ENCODE measurements at regions not wholly inside any gene's neighbourhood (a gene's known extent, or its start where the extent isn't known, plus 50 kb on each side); places are given as distances from the start of the nearest gene placed in this dataset.
"Not testable (repeated sequence)": the region's sequence is repeated elsewhere in the genome, so short reads cannot be mapped to it uniquely, and the experiment has no call there.

DNA sequence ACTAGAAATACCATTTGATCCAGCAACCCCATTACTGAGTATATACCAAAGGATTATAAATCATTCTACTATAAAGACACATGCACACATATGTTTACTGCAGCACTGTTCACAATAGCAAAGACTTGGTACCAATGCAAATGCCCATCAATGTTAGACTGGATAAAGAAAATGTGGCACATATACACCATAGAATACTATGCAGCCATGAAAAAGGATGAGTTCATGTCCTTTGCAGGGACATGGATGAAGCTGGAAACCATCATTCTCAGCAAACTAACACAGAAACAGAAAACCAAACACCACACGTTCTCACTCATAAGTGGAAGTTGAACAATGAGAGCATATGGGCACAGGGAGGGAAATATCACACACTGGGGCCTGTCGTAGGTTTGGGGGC is 106.0 kb downstream of the SPATA18 start:
- DNase-seq (ENCODE audit: low spot score): not testable (repeated sequence)

DNA sequence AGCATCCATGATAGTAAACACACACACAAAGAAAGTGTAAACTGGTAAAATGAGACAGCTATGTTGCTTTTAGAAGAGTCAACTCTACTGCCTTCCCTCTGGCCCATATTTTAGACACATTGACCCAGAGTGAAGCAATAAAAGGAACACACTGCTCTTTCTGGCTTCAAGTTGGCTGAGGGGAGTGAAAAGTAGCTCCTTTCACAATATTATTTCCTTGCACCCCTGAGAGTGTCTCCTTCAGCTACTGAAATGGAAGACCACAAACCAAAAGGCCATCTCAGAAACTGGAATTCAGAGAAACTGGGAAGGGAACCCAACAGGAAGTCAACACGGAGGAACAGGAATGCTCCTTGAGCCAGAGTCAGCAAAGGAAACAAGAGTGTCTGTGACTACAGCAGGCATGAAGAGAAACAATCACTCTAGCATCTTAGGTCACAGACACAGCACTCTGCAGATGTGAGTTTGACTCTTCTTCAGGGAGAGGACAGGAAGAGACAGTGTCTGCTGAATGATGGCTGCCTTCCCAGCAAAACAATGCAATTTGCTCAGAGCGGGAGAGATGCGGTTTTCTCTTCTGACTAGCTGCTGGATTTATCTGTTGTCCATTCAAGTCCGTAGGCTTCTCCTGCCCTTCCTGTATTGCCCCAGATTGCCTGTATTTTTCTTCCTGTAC is 106.7 kb downstream of the SPATA18 start:
- no peak for DNase-seq (ENCODE audit: low spot score)

DNA sequence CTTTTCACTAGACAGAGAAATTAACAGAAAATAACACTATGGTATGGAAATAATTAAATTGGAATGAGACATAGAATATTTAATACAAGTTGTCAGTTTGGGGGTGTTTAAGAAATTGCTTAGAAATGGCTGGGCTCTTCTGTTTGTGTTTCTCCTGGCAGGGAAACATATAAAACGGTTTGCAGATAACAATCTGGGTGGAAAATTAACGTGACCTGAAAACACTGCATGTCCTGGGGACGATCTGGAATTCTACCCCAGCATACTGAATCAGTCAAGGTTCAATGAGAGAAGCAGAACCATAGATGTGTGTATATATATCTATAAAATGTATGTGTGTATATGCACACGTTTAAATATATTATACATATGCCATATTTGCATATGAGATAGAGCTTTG is 109.8 kb downstream of the SPATA18 start:
- no peak for DNase-seq (ENCODE audit: low spot score)

DNA sequence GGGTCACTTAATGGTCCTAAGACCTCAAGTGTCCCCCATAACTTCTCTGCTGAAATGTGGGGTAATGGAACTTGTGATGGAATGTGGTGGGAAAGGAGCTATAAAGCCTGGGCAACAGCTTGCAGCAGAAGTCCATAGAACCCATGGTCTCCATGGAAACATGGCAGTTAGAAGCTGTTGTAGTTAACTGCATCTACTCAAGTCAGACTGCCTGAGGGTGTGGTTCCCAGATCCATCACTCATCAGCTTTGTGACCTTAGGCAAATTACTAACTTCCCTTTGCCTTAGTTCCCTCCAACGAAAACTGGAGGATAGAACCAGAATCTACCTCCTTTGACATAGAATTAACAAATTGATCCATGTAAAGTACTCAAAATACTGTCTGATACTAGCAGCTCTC is 113.0 kb downstream of the SPATA18 start:
- DNase-seq (ENCODE audit: low spot score): no peak

DNA sequence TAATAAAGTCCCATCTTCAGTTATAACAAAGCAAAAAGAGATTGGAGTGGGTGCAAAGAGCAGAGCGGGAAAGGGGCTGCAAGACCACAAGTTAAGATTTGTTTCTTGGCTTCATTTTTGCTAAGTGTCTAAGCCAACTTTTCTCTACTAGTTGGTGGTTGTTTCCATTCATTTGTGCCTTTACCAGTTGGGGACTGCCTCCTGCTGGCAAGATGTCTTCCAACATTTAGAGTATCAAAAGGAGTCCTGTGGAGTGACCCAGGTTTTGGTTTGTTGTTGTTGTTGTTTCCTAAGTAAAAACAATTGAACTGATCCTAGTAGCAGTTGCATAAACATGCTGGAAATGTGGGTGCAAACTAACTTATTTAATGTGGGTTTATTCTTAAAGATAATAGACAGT is 121.1 kb downstream of the SPATA18 start:
- DNase-seq (ENCODE audit: low spot score): no peak

DNA sequence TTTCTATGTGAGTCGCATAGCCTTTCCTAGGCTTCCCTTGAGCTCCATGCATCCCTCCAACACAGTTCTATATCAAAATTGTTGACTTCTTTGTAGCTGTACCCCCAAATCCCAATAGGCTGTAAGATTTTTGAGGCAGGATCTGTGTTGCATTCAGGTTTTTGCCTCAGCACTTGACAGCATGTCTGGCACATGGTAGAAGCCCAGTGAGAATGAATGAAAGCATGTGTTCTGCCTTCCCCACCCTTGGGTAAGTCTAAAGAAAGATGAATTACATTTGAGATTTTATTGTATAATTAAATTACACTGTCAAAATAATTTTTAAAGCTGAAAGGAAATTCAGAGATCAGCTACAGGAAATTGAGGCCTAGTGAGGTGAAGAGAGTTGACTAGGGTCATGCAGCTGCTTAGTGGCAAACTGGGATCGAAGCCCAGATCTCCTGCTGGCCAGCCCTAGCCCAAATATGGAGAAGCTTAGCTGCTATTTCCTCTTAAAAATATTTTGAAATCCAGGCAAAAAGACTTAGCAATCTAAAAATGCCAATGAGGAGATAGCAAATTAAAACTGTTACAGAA is 122.5 kb downstream of the SPATA18 start:
- no peak for DNase-seq (ENCODE audit: low spot score)

DNA sequence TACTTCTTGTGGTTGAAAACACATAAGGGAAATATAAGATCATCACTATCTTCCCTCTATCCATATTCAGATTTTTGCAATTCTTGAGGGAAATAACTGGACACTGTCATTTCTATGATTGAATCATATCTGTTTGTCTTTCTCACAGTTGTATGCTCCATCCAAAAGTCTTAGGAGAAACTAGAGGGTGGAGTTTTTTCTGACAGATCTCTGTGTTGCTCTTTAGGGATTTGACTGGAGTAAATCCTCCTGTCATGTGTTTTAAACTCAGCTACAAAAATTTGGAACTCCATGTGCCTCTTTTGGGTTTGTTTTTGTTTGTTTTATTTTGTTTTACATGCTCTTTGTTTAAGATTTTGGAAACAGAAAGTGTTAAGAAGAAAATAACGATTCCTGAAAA is 136.5 kb downstream of the SPATA18 start:
- no peak for DNase-seq (ENCODE audit: low spot score)

DNA sequence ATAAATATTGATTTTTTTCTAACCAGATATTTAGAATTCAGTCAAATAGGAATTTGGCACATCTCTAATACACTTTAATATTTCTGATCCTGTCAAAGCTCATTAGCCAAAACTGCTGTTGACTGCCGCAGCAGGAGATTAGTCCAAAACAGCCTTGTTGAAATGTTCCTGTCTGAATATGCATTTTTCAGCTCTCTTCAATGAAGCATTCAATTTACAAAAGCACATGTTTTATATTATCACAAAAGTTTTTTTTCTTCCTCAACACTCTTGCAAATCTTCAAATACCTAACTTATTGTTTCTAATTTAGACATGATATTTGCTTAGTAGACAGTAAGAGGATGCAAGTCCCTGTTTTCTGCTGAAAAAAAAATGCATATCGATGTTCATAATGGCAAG is 140.9 kb downstream of the SPATA18 start:
- DNase-seq (ENCODE audit: low spot score): no peak

DNA sequence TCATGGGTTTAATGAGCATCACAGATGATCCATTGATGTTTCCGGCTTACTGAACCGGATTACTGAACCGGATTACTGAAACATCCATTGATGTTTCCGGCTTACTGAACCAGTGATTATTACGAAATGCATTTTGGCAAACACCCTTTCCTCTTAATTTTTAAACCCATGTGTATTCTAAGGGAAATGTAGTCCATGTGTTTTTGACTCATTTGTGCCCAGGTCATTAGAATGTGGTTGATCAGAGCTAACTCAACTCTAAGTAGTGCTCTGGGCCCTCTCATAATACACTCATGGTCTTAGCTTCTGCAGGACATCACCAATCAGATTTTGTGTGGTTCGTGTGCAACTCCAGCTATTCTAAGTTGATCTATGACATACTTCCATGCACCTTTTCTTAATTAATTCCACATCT is 141.6 kb downstream of the SPATA18 start:
- DNase-seq (ENCODE audit: low spot score): no peak

DNA sequence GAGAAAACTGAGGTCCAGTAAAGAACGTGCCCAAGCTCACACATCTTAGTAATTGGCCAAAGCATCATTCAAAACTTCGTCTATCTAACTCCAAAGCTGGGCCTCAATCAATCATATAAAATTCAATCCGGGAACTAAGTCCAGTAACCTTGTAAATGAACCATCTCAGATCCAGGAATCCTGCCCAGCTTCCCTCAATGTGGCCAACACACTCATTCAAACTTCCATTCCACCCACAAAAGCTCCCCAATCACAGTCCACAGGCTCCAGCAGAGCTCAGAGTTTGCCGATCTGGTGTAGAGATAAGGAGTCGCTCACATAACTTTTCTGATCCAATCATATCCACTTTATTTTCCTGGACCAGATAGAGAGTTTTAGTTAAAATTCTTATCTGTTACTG is 144.8 kb downstream of the SPATA18 start:
- no peak for DNase-seq (ENCODE audit: low spot score)

DNA sequence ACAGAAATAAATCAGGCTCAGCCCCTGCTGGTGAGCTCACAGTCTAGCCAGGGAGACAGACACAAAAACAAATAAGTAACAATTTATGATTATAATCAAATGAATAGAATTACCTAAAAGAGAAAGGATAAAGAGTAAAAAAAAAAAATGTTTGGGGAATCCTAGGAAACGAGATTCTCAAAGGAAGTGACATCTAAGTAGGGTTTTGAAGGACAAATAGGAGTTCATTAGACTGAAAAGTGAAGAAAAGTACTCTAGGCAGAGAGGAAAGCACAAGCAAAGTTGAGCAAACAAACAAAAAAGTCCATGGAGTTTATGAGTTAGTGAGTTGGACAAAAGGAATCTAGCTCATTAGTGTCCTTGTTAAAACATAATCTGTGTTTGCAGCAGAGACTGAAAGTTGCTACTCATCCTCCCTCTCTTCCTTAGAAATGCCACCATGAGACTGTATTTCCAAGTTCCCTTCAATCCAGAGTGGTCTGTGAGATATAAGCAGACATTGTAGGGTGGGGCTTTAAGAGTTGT is 145.6 kb downstream of the SPATA18 start:
- no peak for DNase-seq (ENCODE audit: low spot score)

DNA sequence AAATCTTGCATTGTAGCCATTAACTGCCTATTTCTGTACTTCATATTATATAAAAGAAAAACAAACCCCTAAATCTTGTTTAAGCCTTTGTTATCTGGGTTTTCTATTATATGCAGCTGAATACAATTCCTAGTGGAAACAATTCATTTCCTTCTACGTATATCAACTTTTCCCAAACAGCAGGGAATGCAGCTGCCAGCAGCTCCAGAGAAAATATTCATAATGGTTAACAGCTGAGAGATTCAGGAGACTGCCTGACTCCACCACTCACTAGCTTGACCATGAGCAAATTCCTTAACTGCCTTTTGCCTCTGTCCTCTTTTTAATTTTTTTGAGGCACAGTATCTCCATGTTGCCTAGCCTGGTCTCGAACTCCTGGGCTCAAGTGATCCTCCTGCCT is 146.2 kb downstream of the SPATA18 start:
- no peak for DNase-seq (ENCODE audit: low spot score)

DNA sequence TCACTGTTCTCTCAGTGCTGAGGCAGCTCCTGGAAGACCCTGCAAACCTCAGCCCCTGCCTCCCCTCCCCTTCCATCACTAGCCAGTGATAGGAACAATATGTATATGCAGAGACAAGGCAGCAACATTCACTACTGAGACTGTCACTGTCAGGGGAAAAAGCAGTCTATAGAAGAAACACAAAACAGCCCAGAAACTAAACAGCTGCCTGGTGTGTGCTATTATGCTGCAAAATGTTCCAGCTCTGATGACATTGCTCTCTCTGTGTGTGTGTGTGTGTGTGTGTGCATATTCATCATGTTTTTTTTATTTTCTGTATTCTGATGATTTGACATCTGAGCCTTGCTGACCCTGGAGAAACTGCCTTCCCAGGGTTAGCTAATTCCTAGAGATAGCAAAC is 147.2 kb downstream of the SPATA18 start:
- DNase-seq (ENCODE audit: low spot score): no peak

DNA sequence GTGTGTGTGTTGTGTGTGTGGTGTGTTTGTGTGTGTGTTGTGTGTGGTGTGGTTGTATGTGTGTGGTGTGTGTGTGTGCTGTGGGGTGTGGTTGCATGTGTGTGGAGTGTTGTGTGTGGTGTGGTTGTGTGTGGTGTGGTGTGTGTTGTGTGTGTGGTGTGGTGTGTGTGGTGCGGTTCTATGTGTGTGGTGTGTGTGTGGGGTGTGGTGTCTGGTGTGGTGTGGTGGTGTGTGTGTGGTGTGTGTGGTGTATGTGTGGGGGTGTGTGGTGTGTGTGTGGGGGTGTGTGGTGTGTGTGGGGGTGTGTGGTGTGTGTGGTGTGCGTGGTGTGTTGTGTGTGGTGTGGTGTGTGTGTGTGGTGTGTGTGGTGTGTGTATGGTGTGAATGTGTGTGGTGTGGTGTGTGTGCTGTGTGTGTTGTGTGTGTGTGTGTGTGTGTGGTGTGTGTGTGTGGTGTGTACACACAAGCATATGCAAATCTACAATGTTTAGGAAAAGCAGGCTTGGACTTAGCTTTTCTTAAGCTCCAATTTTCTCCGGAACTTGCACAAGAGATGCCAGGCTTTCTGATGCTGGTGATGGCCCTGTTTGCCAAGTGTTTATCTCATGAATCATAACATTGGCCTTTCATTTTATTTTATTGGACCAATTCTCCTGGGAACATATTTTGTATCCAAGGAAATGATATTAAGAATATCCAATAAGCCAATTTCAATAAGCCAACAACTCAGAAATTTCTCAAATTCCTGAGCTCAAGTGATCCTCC is 148.7 kb downstream of the SPATA18 start:
- peak; percentile 68 for DNase-seq (ENCODE audit: low spot score)

DNA sequence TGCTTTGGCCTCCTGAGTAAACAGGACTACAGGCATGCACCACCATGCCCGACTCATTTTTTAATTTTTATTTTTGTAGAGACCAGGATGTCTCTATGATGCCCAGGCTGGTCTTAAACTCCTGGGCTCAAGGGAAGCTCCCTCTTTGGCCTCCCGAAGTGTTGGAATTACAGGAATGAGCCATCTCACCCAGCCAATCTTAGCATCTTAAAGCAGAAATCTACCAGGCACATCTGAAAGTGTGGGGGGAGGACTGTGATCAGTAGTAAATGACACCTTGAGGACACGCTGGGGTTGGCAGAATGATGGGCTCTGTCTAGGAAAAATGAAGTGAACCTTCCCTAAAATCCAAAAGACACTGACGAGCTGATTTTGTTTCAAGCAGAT is 149.2 kb downstream of the SPATA18 start:
- no peak for DNase-seq (ENCODE audit: low spot score)

DNA sequence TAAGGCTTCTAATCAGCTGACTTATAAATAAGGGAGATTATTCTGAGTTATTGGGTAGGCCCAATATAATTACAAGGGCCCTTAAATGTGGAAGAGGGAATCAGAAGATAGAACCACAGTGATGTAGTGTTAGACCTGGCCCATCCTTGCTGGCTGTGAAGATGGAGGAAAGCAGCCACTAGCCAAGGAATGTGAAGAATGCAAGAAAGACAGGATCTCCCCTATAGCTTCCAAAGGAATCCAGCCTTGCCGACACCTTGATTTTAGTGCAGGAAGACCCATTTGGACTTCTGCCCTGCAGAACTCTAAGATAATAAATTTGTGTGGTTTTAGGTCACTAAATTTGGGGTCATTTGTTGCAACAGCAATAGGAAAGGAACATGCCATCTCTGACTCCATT is 150.6 kb downstream of the SPATA18 start:
- DNase-seq (ENCODE audit: low spot score): no peak

DNA sequence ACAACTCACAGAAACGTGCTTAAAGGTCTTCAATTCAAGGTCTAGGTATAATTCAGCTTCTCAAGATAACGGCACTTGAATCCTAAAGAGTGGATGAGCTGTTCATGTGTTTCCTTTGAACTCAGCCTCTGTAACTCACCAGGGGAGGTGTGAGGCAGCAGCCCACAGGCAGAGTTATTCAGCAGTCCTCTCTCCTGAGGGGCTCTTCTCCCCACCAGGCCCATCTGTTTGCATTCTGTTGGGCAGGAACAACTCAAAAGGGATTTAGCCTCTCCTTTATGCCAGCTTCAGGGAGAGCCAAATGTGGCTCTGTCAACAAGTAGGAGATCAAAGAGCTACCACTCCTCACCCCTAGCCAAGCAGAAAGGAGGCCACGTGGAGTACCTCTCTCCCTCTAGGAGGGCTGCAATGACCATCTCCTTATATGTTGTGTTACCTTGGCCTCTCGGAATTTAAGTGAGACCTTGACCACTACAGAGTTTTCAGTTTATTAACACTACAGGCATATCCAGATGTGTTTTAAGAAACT is 151.2 kb downstream of the SPATA18 start:
- no peak for DNase-seq (ENCODE audit: low spot score)

DNA sequence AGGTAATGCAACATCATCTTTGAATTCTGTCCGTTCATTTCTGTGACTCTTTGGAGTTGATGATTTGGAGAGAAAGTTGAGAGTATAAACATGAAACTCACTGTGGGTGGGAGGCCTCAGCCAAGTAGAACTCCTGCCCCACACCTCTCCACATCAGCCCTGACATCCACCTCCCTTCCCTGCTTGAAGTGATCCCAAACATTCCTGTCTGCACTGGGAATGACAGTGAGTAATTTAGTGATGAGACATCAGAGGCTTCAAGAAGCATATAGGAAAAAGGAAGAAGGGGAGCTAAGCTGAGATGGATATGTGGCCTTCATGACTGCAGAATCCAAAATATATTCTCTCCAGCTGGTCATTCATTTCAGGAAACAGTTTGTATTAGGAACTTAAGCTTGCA is 151.8 kb downstream of the SPATA18 start:
- no peak for DNase-seq (ENCODE audit: low spot score)

DNA sequence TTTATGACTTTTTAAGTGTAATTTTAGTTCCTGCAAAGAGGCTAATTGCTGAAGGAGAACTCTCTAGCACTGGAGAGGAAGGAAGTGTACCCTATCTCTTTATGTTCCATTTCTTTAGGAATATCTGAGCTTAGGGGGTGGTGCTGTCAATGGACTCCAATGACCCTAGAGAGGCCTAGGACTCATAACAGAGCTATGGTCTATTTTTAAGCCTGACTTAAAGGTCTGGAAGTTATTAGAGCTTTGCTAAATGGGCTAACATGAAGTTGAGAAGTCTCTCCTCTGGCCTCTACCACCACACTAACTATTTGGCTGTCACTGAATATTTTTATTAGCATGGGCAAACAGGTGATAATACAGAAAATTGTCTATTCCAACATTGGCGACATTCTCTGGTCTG is 152.2 kb downstream of the SPATA18 start:
- DNase-seq (ENCODE audit: low spot score): no peak

DNA sequence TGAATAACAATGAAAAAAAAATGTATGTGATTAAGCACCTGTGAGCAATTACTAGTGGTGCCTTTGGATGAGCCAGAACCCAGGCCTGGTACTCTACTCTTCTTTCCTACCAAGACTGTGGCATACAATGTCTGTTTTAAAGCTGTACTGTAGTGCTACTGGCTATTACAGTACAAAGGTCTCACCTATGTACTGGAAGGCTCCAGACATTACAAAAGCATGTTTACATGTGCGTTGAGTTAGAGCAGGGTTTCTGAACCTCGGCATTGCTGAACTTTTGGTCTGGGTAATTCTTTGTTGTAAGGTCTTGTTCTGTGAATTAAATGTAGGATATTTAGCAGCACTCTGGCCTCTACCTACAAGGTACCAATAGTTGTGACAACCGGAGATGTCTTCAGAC is 153.8 kb downstream of the SPATA18 start:
- DNase-seq (ENCODE audit: low spot score): no peak

DNA sequence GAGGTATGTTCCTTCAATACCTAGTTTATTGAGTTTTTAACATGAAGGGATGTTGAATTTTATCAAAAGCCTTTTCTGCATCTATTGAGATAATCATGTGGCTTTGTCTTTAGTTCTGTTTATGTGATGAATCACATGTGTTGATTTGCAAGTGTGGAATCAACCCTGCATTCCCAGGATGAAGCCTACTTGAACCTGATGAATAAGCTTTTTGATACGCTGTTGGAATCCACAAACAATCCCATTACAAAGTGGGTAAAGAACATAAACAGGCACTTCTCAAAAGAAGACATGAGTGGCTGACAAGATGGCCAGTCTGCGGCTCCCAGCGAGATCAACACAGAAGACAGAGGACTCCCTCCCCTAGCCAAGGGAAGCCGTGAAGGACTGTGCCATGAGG is 156.0 kb downstream of the SPATA18 start:
- DNase-seq (ENCODE audit: low spot score): peak; percentile 28

DNA sequence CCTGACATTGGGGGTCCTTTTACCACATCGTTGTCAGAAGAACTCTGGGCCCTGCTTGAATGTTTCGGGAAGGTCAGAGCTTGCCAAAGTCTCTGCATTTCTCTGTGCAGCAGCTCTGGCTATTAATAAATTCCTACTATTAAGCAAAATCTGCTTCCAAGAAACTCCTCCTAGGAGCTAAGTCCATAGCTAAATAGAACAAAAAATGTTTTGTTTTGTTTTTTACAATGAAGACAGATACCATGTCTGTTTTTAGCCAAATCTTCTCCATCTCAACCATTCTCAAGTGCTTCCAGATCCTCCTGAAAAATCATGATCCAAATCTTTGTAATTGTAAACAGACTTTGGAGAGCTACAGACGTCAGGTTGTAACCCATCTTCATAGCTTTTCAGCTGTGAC is 161.6 kb downstream of the SPATA18 start:
- no peak for DNase-seq (ENCODE audit: low spot score)

DNA sequence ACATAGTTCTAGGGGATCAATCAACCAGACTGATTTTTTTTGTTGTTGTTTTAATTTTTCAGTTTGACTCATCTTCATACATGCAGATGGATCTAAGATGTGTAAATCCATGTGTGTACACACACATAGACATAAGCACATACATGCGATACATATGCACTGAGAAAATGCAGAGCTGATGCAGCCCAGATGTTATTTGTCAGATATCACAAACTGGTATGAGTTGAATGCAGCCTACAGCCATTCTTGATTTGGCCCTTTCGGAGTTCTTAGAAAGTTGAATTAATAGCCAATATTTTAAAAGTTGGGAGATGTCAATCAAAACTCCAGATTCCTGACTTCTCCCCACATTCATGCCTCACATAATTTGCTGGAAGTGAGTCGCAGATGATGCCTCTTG is 180.4 kb downstream of the SPATA18 start:
- no peak for DNase-seq (ENCODE audit: low spot score)

Measured in COLO829 (cell line).